GM12878 (cell line): ENCODE measurements at regions not wholly inside any gene's neighbourhood (a gene's known extent, or its start where the extent isn't known, plus 50 kb on each side); places are given as distances from the start of the nearest gene placed in this dataset.

Experiments used
- ATAC-seq: fragments of 200-7000 bp; cut with Tn5 transposase; 3 replicates; pipeline ENCODE4 v1.9.1; 2020; ENCODE audit warnings: mild to moderate bottlenecking, moderate library complexity
- BruUV-seq: library from RNA; stranded (reverse); fragments of 400-500 nt; replicated peaks from 2 replicates; lab custom pipeline; 2021; lab: Mats Ljungman, UMichigan
- CTCF ChIA-PET: fragments of 300-600 bp; sonication (Branson Sonifier 250); formaldehyde crosslinking; extraction: SDS; loops from one replicate; lab custom pipeline; 2021; ENCODE audit warnings: inconsistent platforms; lab: Yijun Ruan, JAX
- POLR2A ChIA-PET: fragments of 350-600 bp; formaldehyde crosslinking; extraction: SDS; loops from one replicate; lab custom pipeline; 2021; ENCODE audit warnings: inconsistent platforms; lab: Charles Lee
- RAD21 ChIA-PET: fragments of 300-600 bp; sonication (Branson Sonifier 250); formaldehyde crosslinking; loops from one replicate; lab custom pipeline; 2023; ENCODE audit warnings: antibody characterized with exemption; ENCODE audit not compliant: unreplicated experiment; lab: Charles Lee
- SMC1A ChIA-PET: fragments of 300-600 bp; sonication (Branson Sonifier 250); formaldehyde crosslinking; loops from one replicate; lab custom pipeline; 2023; ENCODE audit not compliant: unreplicated experiment, uncharacterized antibody; lab: Charles Lee
- DNase-seq: peaks from one replicate; pipeline ENCODE4 v3.0.0-alpha.2; 2011; ENCODE audit warnings: low read depth, low spot score
- FAIRE-seq: peaks from 3 replicates; lab custom pipeline; 2011; peaks lifted over from hg19 to GRCh38; lab: Jason Lieb, UNC
- H2AFZ ChIP-seq: 2 replicates; pipeline ENCODE4 v1.6.0; 2011; ENCODE audit warnings: low read depth, low read length, control low read depth; ENCODE audit not compliant: control insufficient read depth
- H3K27ac ChIP-seq: 2 replicates; pipeline ENCODE4 v1.5.1; 2011; ENCODE audit warnings: control low read depth; ENCODE audit not compliant: control insufficient read depth, insufficient read depth
- H3K27me3 ChIP-seq, 2 experiments: replicated peaks in 1 of 2; 2 replicates each; pipeline versions ENCODE4 v1.6.0 to v1.6.1; 2011; ENCODE audit warnings: low read length in 1 of 2; ENCODE audit not compliant: control insufficient read depth in 2 of 2, insufficient read depth in 2 of 2
- H3K36me3 ChIP-seq, 2 experiments: 2 replicates each; pipeline ENCODE4 v1.5.1; 2011; ENCODE audit warnings: low read length in 1 of 2; ENCODE audit not compliant: control insufficient read depth in 2 of 2, insufficient read depth in 2 of 2
- H3K4me1 ChIP-seq: 2 replicates; pipeline ENCODE4 v1.6.1; 2011; ENCODE audit warnings: mild to moderate bottlenecking, low read length, moderate library complexity, mixed read lengths; ENCODE audit not compliant: control insufficient read depth, insufficient read depth
- H3K4me2 ChIP-seq: 2 replicates; pipeline ENCODE4 v1.6.0; 2011; ENCODE audit warnings: control low read depth; ENCODE audit not compliant: control insufficient read depth, insufficient read depth
- H3K4me3 ChIP-seq: fragments of 200-600 bp; sonication (generic); 2 replicates; pipeline ENCODE4 v1.5.1; 2016
- H3K79me2 ChIP-seq: 2 replicates; pipeline ENCODE4 v1.6.0; 2011; ENCODE audit warnings: low read length; ENCODE audit not compliant: control insufficient read depth, insufficient read depth
- H3K9ac ChIP-seq: 2 replicates; pipeline ENCODE4 v1.8.0; 2011; ENCODE audit warnings: low read length, control low read depth, mixed read lengths; ENCODE audit not compliant: control insufficient read depth, insufficient read depth
- H3K9me3 ChIP-seq: replicated peaks from 3 replicates; pipeline ENCODE4 v1.5.1; 2011; ENCODE audit warnings: mild to moderate bottlenecking, low read length; ENCODE audit not compliant: control insufficient read depth, insufficient read depth
- H4K20me1 ChIP-seq: 2 replicates; pipeline ENCODE4 v1.6.0; 2011; ENCODE audit not compliant: control insufficient read depth, insufficient read depth
- ATF7 ChIP-seq: fragments of 450-650 bp; IDR thresholded peaks from 2 replicates; pipeline ENCODE4 v1.6.1; 2016; ENCODE audit warnings: low read depth, mild to moderate bottlenecking
- BACH1 ChIP-seq: fragments of 450-650 bp; IDR thresholded peaks from 2 replicates; pipeline ENCODE4 v1.6.1; 2017; ENCODE audit warnings: mild to moderate bottlenecking, borderline replicate concordance
- CBX5 ChIP-seq: sonication (generic); IDR thresholded peaks from 2 replicates; pipeline ENCODE4 v1.6.1; 2016; ENCODE audit warnings: low read depth, moderate library complexity, mild to moderate bottlenecking, inconsistent platforms
- HSF1 ChIP-seq: fragments of 150-350 bp; IDR thresholded peaks from 2 replicates; pipeline ENCODE4 v1.6.1; 2014; ENCODE audit warnings: mild to moderate bottlenecking, low read depth, low read length
- JUNB ChIP-seq: IDR thresholded peaks from 2 replicates; pipeline ENCODE4 v1.6.1; 2016; ENCODE audit warnings: antibody characterized with exemption, mild to moderate bottlenecking
- JUND ChIP-seq: IDR thresholded peaks from 2 replicates; pipeline ENCODE4 v1.6.1; 2012; ENCODE audit warnings: low read depth, mild to moderate bottlenecking, low read length, improper control_type of control experiment, moderate library complexity
- MTA3 ChIP-seq: IDR thresholded peaks from 2 replicates; pipeline ENCODE4 v1.6.1; 2012; ENCODE audit warnings: low read length, inconsistent platforms, borderline replicate concordance
- MXI1 ChIP-seq: fragments of 150-350 bp; IDR thresholded peaks from 2 replicates; pipeline ENCODE4 v1.6.1; 2011; ENCODE audit warnings: low read depth, mild to moderate bottlenecking, inconsistent platforms, low read length, improper control_type of control experiment
- MYB ChIP-seq: fragments of 150-350 bp; IDR thresholded peaks from 2 replicates; pipeline ENCODE4 v1.6.1; 2014; ENCODE audit warnings: mild to moderate bottlenecking, low read depth, low read length, borderline replicate concordance
- NBN ChIP-seq: fragments of 450-650 bp; IDR thresholded peaks from 2 replicates; pipeline ENCODE4 v1.6.1; 2016
- NFYA ChIP-seq: IDR thresholded peaks from 2 replicates; pipeline ENCODE4 v1.6.1; 2011; ENCODE audit warnings: low read depth, mild to moderate bottlenecking, low read length, improper control_type of control experiment, borderline replicate concordance
- PAX8 ChIP-seq: fragments of 450-650 bp; IDR thresholded peaks from 2 replicates; pipeline ENCODE4 v1.6.1; 2017; ENCODE audit warnings: mild to moderate bottlenecking, moderate library complexity
- PML ChIP-seq: IDR thresholded peaks from 2 replicates; pipeline ENCODE4 v1.6.1; 2012; ENCODE audit warnings: low read length, inconsistent platforms
- RAD51 ChIP-seq: fragments of 450-650 bp; IDR thresholded peaks from 2 replicates; pipeline ENCODE4 v1.6.1; 2016; ENCODE audit warnings: moderate library complexity, mild to moderate bottlenecking, inconsistent platforms
- RELA ChIP-seq: fragments of 450-650 bp; IDR thresholded peaks from 2 replicates; pipeline ENCODE4 v1.8.0; 2014; ENCODE audit warnings: borderline replicate concordance; ENCODE audit not compliant: partially characterized antibody
- TARDBP ChIP-seq: IDR thresholded peaks from 2 replicates; pipeline ENCODE4 v1.6.1; 2016; ENCODE audit warnings: borderline replicate concordance
- WGBS: methylation state at CpG from one replicate; pipeline ENCODE4 v1.1.6; 2016; ENCODE audit warnings: low lambda C conversion rate; ENCODE audit not compliant: insufficient replicate concordance, insufficient coverage; ENCODE audit errors: missing lambda C conversion rate; 5-methylcytosine and 5-hydroxymethylcytosine counted together
- in situ Hi-C: fragments of 300-500 bp; cut with MboI; formaldehyde crosslinking; loops from 9 replicates; pipeline ENCODE4 v1.14.3; 2018; ENCODE audit warnings: mixed read lengths
- intact Hi-C: fragments of 100-400 bp; cut with micrococcal nuclease; formaldehyde crosslinking; loops from one replicate; pipeline ENCODE4 v1.14.2; 2022; ENCODE audit not compliant: unreplicated experiment
- TF ChIP-seq, protein P1 (sequence below): fragments of 450-650 bp; IDR thresholded peaks from 2 replicates; pipeline ENCODE4 v1.6.1; 2018; ENCODE audit warnings: borderline replicate concordance, mild to moderate bottlenecking; ENCODE audit not compliant: partially characterized antibody
- TF ChIP-seq, protein P2 (sequence below): fragments of 450-650 bp; IDR thresholded peaks from 2 replicates; pipeline ENCODE4 v1.6.1; 2014; ENCODE audit warnings: mild to moderate bottlenecking
- TF ChIP-seq, protein P3 (sequence below): IDR thresholded peaks from 2 replicates; pipeline ENCODE4 v1.6.1; 2011; ENCODE audit warnings: low read depth, low read length, improper control_type of control experiment, borderline replicate concordance

- TF ChIP-seq, protein P1, sequence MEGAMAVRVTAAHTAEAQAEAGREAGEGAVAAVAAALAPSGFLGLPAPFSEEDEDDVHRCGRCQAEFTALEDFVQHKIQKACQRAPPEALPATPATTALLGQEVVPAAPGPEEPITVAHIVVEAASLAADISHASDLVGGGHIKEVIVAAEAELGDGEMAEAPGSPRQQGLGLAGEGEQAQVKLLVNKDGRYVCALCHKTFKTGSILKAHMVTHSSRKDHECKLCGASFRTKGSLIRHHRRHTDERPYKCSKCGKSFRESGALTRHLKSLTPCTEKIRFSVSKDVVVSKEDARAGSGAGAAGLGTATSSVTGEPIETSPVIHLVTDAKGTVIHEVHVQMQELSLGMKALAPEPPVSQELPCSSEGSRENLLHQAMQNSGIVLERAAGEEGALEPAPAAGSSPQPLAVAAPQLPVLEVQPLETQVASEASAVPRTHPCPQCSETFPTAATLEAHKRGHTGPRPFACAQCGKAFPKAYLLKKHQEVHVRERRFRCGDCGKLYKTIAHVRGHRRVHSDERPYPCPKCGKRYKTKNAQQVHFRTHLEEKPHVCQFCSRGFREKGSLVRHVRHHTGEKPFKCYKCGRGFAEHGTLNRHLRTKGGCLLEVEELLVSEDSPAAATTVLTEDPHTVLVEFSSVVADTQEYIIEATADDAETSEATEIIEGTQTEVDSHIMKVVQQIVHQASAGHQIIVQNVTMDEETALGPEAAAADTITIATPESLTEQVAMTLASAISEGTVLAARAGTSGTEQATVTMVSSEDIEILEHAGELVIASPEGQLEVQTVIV, result no peak
- TF ChIP-seq RAD51 (no peak), TARDBP (no peak), ATF7 (no peak), MXI1 (no peak), JUND (no peak), NBN (no peak), JUNB (no peak)
Observed at GRCh38 chr17:53527473-53527872, 295.3 kb upstream of the KIF2B start (continued).

DNA sequence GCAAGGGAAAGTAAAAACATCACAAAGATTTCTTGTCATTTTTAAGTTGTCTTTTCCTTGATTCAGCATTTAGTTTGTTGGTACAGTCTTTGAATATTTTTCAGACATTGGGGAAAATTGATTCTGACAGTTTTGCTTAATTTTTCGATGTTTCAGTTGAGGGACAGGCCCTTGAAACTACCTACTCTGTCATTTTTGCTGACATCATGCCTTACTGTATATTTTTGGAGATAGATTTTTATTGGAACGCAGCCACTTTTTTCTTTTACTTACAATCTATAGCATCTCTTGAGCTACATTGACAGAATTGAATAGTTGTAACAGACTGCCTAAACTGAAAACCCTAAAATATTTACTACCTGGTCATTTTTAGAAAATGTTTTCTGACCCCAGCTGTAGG lies 297.1 kb upstream of the KIF2B start:
- Histone ChIP-seq H3K27ac (no peak overlapping the region), H3K4me2 (no peak overlapping the region), H3K4me1 (no peaks in the 10 kb centered on the region), H2AFZ (no peak overlapping the region), H4K20me1 (no peaks in the 10 kb centered on the region), H3K27me3 (no peaks in the 10 kb centered on the region), H3K4me3 (no peak overlapping the region), H3K36me3 (no peaks in the 10 kb centered on the region), H3K79me2 (no peaks in the 10 kb centered on the region), H3K9me3 (no peaks in the 10 kb centered on the region), H3K9ac (no peak overlapping the region)
- intact Hi-C loops, result no loop called here
- 0% methylated on average over 2 of the region's 2 CpGs for WGBS
- FAIRE-seq (no peak), ATAC-seq (no peak), DNase-seq (no peak)
- no TSS peak for BruUV-seq
- no peak for TF ChIP-seq BACH1
- TF ChIP-seq HSF1, result no peak
- no peak for TF ChIP-seq RELA
- no peak for TF ChIP-seq MYB
- no peak for TF ChIP-seq PAX8
- TF ChIP-seq, protein P2, sequence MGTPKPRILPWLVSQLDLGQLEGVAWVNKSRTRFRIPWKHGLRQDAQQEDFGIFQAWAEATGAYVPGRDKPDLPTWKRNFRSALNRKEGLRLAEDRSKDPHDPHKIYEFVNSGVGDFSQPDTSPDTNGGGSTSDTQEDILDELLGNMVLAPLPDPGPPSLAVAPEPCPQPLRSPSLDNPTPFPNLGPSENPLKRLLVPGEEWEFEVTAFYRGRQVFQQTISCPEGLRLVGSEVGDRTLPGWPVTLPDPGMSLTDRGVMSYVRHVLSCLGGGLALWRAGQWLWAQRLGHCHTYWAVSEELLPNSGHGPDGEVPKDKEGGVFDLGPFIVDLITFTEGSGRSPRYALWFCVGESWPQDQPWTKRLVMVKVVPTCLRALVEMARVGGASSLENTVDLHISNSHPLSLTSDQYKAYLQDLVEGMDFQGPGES, result no peak
- TF ChIP-seq NFYA, result no peak
- no peak for TF ChIP-seq MTA3
- no peak for TF ChIP-seq PML
- no peak for TF ChIP-seq CBX5
- TF ChIP-seq, protein P3, sequence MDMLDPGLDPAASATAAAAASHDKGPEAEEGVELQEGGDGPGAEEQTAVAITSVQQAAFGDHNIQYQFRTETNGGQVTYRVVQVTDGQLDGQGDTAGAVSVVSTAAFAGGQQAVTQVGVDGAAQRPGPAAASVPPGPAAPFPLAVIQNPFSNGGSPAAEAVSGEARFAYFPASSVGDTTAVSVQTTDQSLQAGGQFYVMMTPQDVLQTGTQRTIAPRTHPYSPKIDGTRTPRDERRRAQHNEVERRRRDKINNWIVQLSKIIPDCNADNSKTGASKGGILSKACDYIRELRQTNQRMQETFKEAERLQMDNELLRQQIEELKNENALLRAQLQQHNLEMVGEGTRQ, result no peak
- CTCF ChIA-PET, result no interaction called here
- POLR2A ChIA-PET, result no interaction called here
- RAD21 ChIA-PET, result no interaction called here
- in situ Hi-C loops, result no loop called here
- SMC1A ChIA-PET, result no interaction called here
